PFSK-1 (cell line): ENCODE measurements at regions not wholly inside any gene's neighbourhood (a gene's known extent, or its start where the extent isn't known, plus 50 kb on each side); places are given as distances from the start of the nearest gene placed in this dataset.

ENCODE experiments used
- FOXP2 ChIP-seq: optimal IDR thresholded peaks from 2 replicates; pipeline ENCODE3; 2011; ENCODE audit warnings: borderline replicate concordance, control low read depth, inconsistent platforms; ENCODE audit not compliant: insufficient read depth; ENCODE audit errors: extremely low read length, extremely low read depth
- POLR2AphosphoS5 ChIP-seq: IDR thresholded peaks from 2 replicates; pipeline ENCODE4 v1.6.1; 2012; ENCODE audit warnings: low read depth, mild to moderate bottlenecking, control low read depth, low read length, moderate library complexity
- REST ChIP-seq, 2 experiments: IDR thresholded peaks; 2 replicates each; pipeline versions ENCODE4 v1.6.1 to v1.8.0; 2011 to 2012; ENCODE audit warnings: low read depth in 2 of 2, low read length in 2 of 2, control low read depth in 1 of 2, inconsistent platforms in 1 of 2, mild to moderate bottlenecking in 1 of 2, moderate library complexity in 1 of 2; ENCODE audit not compliant: insufficient read depth in 1 of 2
- SIN3A ChIP-seq: IDR thresholded peaks from 2 replicates; pipeline ENCODE4 v1.6.1; 2012; ENCODE audit warnings: mild to moderate bottlenecking, low read length, moderate library complexity, borderline replicate concordance; ENCODE audit not compliant: insufficient read depth
- TAF1 ChIP-seq: IDR thresholded peaks from 2 replicates; pipeline ENCODE4 v1.6.1; 2012; ENCODE audit warnings: low read length, control low read depth, borderline replicate concordance; ENCODE audit not compliant: insufficient read depth

- TF ChIP-seq FOXP2 = no peak
- TF ChIP-seq POLR2AphosphoS5 = no peak
- no peak for TF ChIP-seq REST (IDR thresholded peaks at IDR 0.05; ENCODE audit: insufficient read depth in 1 of 2, low read depth in 2 of 2, low read length in 2 of 2)
- TF ChIP-seq TAF1 = no peak
- no peak for TF ChIP-seq SIN3A
Observed at GRCh38 chr3:153099131-153099530, 62.9 kb upstream of the RAP2B start.
